K562 (cell line): ENCODE measurements at regions not wholly inside any gene's neighbourhood (a gene's known extent, or its start where the extent isn't known, plus 50 kb on each side); places are given as distances from the start of the nearest gene placed in this dataset.

Experiments
- ADNP ChIP-seq: fragments of 200-800 bp; sonication (Bioruptor generic); IDR thresholded peaks from 2 replicates; pipeline ENCODE4 v1.6.1; 2016; ENCODE audit warnings: missing genetic modification characterization, missing compliant biosample characterization
- ATF7 ChIP-seq: fragments of 450-650 bp; IDR thresholded peaks from 2 replicates; pipeline ENCODE4 v1.7.1; 2014; ENCODE audit warnings: mild to moderate bottlenecking, moderate library complexity
- CHD1 ChIP-seq: fragments of 200-600 bp; sonication (generic); IDR thresholded peaks from one replicate; pipeline ENCODE4 v1.6.1; 2012; ENCODE audit warnings: mild to moderate bottlenecking, moderate library complexity, low read length, inconsistent platforms
- SP1 ChIP-seq: sonication (generic); formaldehyde crosslinking; IDR thresholded peaks from 2 replicates; pipeline ENCODE4 v1.8.1; 2022; ENCODE audit warnings: mild to moderate bottlenecking, missing genetic modification reagents
- TEAD2 ChIP-seq: fragments of 450-650 bp; IDR thresholded peaks from 2 replicates; pipeline ENCODE4 v1.6.1; 2016; ENCODE audit warnings: missing genetic modification characterization, control low read depth, missing compliant biosample characterization
- TF ChIP-seq, protein P1 (sequence below), 3 experiments: IDR thresholded peaks in 2 of 3; conservative IDR thresholded peaks in 1 of 3; 2 replicates each; pipeline ENCODE4 v1.5.1; 2011 to 2012; ENCODE audit warnings: low read length in 3 of 3, mild to moderate bottlenecking in 3 of 3, control low read depth in 2 of 3, improper control_type of control experiment in 1 of 3, inconsistent platforms in 1 of 3, low read depth in 1 of 3, mixed read lengths in 1 of 3, moderate library complexity in 1 of 3; ENCODE audit not compliant: insufficient read depth in 2 of 3

GRCh38 chr10:64275774-64276173, 754.6 kb downstream of the REEP3 start:
- TF ChIP-seq, protein P1, sequence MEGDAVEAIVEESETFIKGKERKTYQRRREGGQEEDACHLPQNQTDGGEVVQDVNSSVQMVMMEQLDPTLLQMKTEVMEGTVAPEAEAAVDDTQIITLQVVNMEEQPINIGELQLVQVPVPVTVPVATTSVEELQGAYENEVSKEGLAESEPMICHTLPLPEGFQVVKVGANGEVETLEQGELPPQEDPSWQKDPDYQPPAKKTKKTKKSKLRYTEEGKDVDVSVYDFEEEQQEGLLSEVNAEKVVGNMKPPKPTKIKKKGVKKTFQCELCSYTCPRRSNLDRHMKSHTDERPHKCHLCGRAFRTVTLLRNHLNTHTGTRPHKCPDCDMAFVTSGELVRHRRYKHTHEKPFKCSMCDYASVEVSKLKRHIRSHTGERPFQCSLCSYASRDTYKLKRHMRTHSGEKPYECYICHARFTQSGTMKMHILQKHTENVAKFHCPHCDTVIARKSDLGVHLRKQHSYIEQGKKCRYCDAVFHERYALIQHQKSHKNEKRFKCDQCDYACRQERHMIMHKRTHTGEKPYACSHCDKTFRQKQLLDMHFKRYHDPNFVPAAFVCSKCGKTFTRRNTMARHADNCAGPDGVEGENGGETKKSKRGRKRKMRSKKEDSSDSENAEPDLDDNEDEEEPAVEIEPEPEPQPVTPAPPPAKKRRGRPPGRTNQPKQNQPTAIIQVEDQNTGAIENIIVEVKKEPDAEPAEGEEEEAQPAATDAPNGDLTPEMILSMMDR (IDR thresholded peaks at IDR 0.05 in 2 of 3, conservative IDR thresholded peaks at IDR 0.05 in 1 of 3; ENCODE audit: insufficient read depth in 2 of 3, low read depth in 1 of 3, low read length in 3 of 3): no peak
- TF ChIP-seq SP1 (CRISPR knock-in tag) (no peak), CHD1 (no peak), TEAD2 (tag) (no peak), ATF7 (no peak), ADNP (tag) (no peak)
